Keratinocyte (primary cell): ENCODE measurements at regions not wholly inside any gene's neighbourhood (a gene's known extent, or its start where the extent isn't known, plus 50 kb on each side); places are given as distances from the start of the nearest gene placed in this dataset.

ENCODE experiments used
- DNase-seq: peaks from one replicate; pipeline ENCODE4 v3.0.0-alpha.2; 2011; ENCODE audit warnings: low read depth, missing footprints, low spot score
- FAIRE-seq: peaks from 2 replicates; lab custom pipeline; 2011; peaks lifted over from hg19 to GRCh38; lab: Jason Lieb, UNC
- H2AFZ ChIP-seq: 2 replicates; pipeline ENCODE4 v1.6.0; 2012; ENCODE audit warnings: low read length, control low read depth, inconsistent platforms; ENCODE audit not compliant: control insufficient read depth
- H3K27ac ChIP-seq: 2 replicates; pipeline ENCODE4 v1.5.1; 2011; ENCODE audit warnings: low read length; ENCODE audit not compliant: control insufficient read depth, insufficient read depth
- H3K27me3 ChIP-seq: 3 replicates; pipeline ENCODE4 v1.6.0; 2011; ENCODE audit warnings: low read length; ENCODE audit not compliant: control insufficient read depth, insufficient read depth; ENCODE audit errors: extremely low read depth
- H3K36me3 ChIP-seq, 2 experiments: 2 replicates in 1 of 2; 3 replicates in 1 of 2; pipeline ENCODE4 v1.5.1; 2011; ENCODE audit warnings: low read length in 2 of 2, mild to moderate bottlenecking in 1 of 2; ENCODE audit not compliant: control insufficient read depth in 2 of 2, insufficient read depth in 2 of 2; ENCODE audit errors: extremely low read depth in 1 of 2
- H3K4me1 ChIP-seq: 3 replicates; pipeline ENCODE4 v1.5.1; 2011; ENCODE audit warnings: low read length; ENCODE audit not compliant: control insufficient read depth, insufficient read depth; ENCODE audit errors: extremely low read depth
- H3K4me2 ChIP-seq: 3 replicates; pipeline ENCODE4 v1.6.0; 2011; ENCODE audit warnings: low read depth, low read length; ENCODE audit not compliant: control insufficient read depth, insufficient read depth; ENCODE audit errors: extremely low read depth
- H3K4me3 ChIP-seq, 3 experiments: fragments of 200-600 bp in 1 of 3; sonication (generic) in 1 of 3; 2 replicates in 2 of 3; 3 replicates in 1 of 3; pipeline ENCODE4 v1.5.1; 2011 to 2016; ENCODE audit warnings: low read length in 3 of 3, mild to moderate bottlenecking in 3 of 3, control low read depth in 2 of 3, inconsistent platforms in 1 of 3, low read depth in 1 of 3, mixed read lengths in 1 of 3, mixed run types in 1 of 3, moderate library complexity in 1 of 3; ENCODE audit not compliant: control insufficient read depth in 2 of 3, insufficient read depth in 2 of 3; ENCODE audit errors: extremely low read depth in 1 of 3
- H3K79me2 ChIP-seq: 2 replicates; pipeline ENCODE4 v1.6.0; 2012; ENCODE audit warnings: low read length; ENCODE audit not compliant: control insufficient read depth, insufficient read depth
- H3K9ac ChIP-seq: 3 replicates; pipeline ENCODE4 v1.6.0; 2011; ENCODE audit warnings: low read length; ENCODE audit not compliant: control insufficient read depth, insufficient read depth; ENCODE audit errors: extremely low read depth
- H3K9me1 ChIP-seq: 3 replicates; pipeline ENCODE4 v1.6.0; 2011; ENCODE audit warnings: low read length; ENCODE audit not compliant: control insufficient read depth, insufficient read depth; ENCODE audit errors: extremely low read depth
- H3K9me3 ChIP-seq: 2 replicates; pipeline ENCODE4 v1.5.1; 2012; ENCODE audit warnings: low read depth, low read length; ENCODE audit not compliant: control insufficient read depth
- H4K20me1 ChIP-seq: 3 replicates; pipeline ENCODE4 v1.6.0; 2011; ENCODE audit warnings: low read length; ENCODE audit not compliant: control insufficient read depth, insufficient read depth; ENCODE audit errors: extremely low read depth
- CTCF ChIP-seq, 3 experiments: IDR thresholded peaks in 1 of 3; conservative IDR thresholded peaks in 1 of 3; optimal IDR thresholded peaks in 1 of 3; 2 replicates in 2 of 3; 3 replicates in 1 of 3; pipeline versions ENCODE3 to v1.5.1; 2011; ENCODE audit warnings: low read length in 3 of 3, mild to moderate bottlenecking in 3 of 3, moderate library complexity in 2 of 3, control low read depth in 1 of 3, inconsistent platforms in 1 of 3; ENCODE audit not compliant: insufficient read depth in 2 of 3; ENCODE audit errors: extremely low read depth in 1 of 3
- EZH2 ChIP-seq: IDR thresholded peaks from one replicate; pipeline ENCODE4 v1.6.1; 2012; ENCODE audit warnings: inconsistent platforms, mild to moderate bottlenecking, low read length, moderate library complexity
- dilution Hi-C: fragments of 300-500 bp; cut with MboI; formaldehyde crosslinking; loops from one replicate; pipeline ENCODE4 v1.7.0; 2020; ENCODE audit warnings: low sequenced_read_pairs; ENCODE audit not compliant: extremely low pct_ligation_motif_present
- small RNA-seq, 3 experiments: library from RNA; depleted of rRNA; stranded (forward); fragments of <200 nt; gene quantifications; one replicate each; pipeline ENCODE3, GENCODE V24; 2012; ENCODE audit warnings: low read depth in 3 of 3, low replicate concordance in 1 of 3; ENCODE audit not compliant: insufficient read length in 3 of 3

- dilution Hi-C loops, result no loop called here
Measured at GRCh38 chr6:33854572-33855030, 50.8 kb upstream of the MLN start.

DNA sequence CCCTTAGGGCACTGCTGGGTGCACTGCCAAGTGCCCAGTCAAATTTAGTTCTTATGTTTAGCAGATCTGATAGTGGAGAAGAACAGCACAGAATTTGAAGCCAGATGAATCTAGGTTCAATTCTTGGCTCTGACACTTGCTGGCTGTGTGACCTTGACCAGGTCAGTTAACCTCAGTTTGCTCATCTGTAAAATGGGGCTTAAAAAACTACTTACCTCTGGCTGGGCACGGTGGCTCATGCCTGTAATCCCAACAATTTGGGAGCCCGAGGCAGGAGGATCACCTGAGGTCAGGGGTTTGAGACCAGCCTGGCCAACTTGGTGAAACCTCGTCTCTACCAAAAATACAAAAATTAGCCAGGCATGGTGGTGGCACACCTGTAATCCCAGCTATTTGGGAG, 49.9 kb upstream of the MLN start:
- no peaks in the 10 kb centered on the region for H4K20me1 ChIP-seq
- H3K4me2 ChIP-seq, result no peak overlapping the region
- no peaks in the 10 kb centered on the region for H3K36me3 ChIP-seq
- peaks cover 2% of the 10 kb centered on the region for H3K9me1 ChIP-seq
- H2AFZ ChIP-seq, result no peak overlapping the region
- no peak overlapping the region for H3K9ac ChIP-seq
- H3K27ac ChIP-seq, result no peak overlapping the region
- no peak for DNase-seq
- H3K4me3 ChIP-seq, result no peak overlapping the region
- no peaks in the 10 kb centered on the region for H3K79me2 ChIP-seq
- no peak for FAIRE-seq
- TF ChIP-seq CTCF (optimal IDR thresholded peaks at IDR 0.05 in 1 of 3, IDR thresholded peaks at IDR 0.05 in 1 of 3, conservative IDR thresholded peaks at IDR 0.05 in 1 of 3; ENCODE audit: extremely low read depth in 1 of 3, insufficient read depth in 2 of 3, low read length in 3 of 3) (no peak), EZH2 (no peak)
- H3K4me1 ChIP-seq, result no peaks in the 10 kb centered on the region
- dilution Hi-C loops, result no loop called here
- peaks cover 34% of the 10 kb centered on the region for H3K27me3 ChIP-seq
- H3K9me3 ChIP-seq, result no peaks in the 10 kb centered on the region

More at GRCh38 chr6:33854572-33855030, 50.8 kb upstream of the MLN start:
- Histone ChIP-seq H3K4me3 (no peak overlapping the region), H3K36me3 (no peaks in the 10 kb centered on the region), H3K9me1 (peaks cover 2% of the 10 kb centered on the region), H3K4me1 (no peaks in the 10 kb centered on the region), H4K20me1 (no peaks in the 10 kb centered on the region), H3K27me3 (peaks cover 31% of the 10 kb centered on the region), H3K9ac (no peak overlapping the region), H3K4me2 (no peak overlapping the region), H3K79me2 (no peaks in the 10 kb centered on the region), H3K9me3 (no peaks in the 10 kb centered on the region), H2AFZ (no peak overlapping the region), H3K27ac (no peak overlapping the region)
- DNase-seq (no peak), FAIRE-seq (no peak)
- no peak for TF ChIP-seq EZH2
- no peak for TF ChIP-seq CTCF (optimal IDR thresholded peaks at IDR 0.05 in 1 of 3, IDR thresholded peaks at IDR 0.05 in 1 of 3, conservative IDR thresholded peaks at IDR 0.05 in 1 of 3; ENCODE audit: extremely low read depth in 1 of 3, insufficient read depth in 2 of 3, low read length in 3 of 3)

Small RNA genes in the stretch of these regions (small RNA-seq; reads per million reads assigned to genes)
- 0 reads per million in 3 experiments for gene AL138889.2
- 0 reads per million in 3 experiments for gene MIR7159
